PC-3 (cell line): ENCODE measurements at regions not wholly inside any gene's neighbourhood (a gene's known extent, or its start where the extent isn't known, plus 50 kb on each side); places are given as distances from the start of the nearest gene placed in this dataset.

Experiments used
- ATAC-seq: fragments of 200-7000 bp; cut with Tn5 transposase; 2 replicates; pipeline ENCODE4 v1.9.1; 2020; ENCODE audit warnings: mild to moderate bottlenecking, moderate library complexity
- BruUV-seq: library from RNA; stranded (reverse); fragments of 400-500 nt; replicated peaks from 2 replicates; lab custom pipeline; 2021; lab: Mats Ljungman, UMichigan
- CTCF ChIA-PET: fragments of 300-600 bp; sonication (Branson Sonifier 250); formaldehyde crosslinking; loops from one replicate; lab custom pipeline; 2022; ENCODE audit warnings: antibody characterized with exemption; lab: Charles Lee
- POLR2A ChIA-PET: fragments of 300-600 bp; sonication (Branson Sonifier 250); formaldehyde crosslinking; loops from one replicate; lab custom pipeline; 2022; ENCODE audit warnings: antibody characterized with exemption; ENCODE audit not compliant: unreplicated experiment; lab: Charles Lee
- DNase-seq: peaks from one replicate; pipeline ENCODE4 v3.0.0-alpha.2; 2015
- H2AFZ ChIP-seq: fragments of 300-600 bp; sonication (generic); 2 replicates; pipeline ENCODE4 v1.6.0; 2016; ENCODE audit warnings: antibody characterized with exemption, low read length
- H3F3A ChIP-seq: fragments of 300-600 bp; sonication (generic); one replicate; pipeline ENCODE4 v1.6.0; 2017; ENCODE audit warnings: antibody characterized with exemption, low read length, control low read depth, mild to moderate bottlenecking; ENCODE audit not compliant: unreplicated experiment
- H3K27ac ChIP-seq: fragments of 300-600 bp; sonication (generic); 2 replicates; pipeline ENCODE4 v1.5.1; 2016; ENCODE audit warnings: mild to moderate bottlenecking, low read length
- H3K27me3 ChIP-seq: fragments of 300-600 bp; sonication (generic); 2 replicates; pipeline ENCODE4 v1.6.1; 2016; ENCODE audit warnings: low read length, mixed read lengths
- H3K36me3 ChIP-seq: fragments of 300-600 bp; sonication (generic); 2 replicates; pipeline ENCODE4 v1.6.1; 2016; ENCODE audit warnings: low read depth, mixed run types, low read length, mixed read lengths
- H3K4me1 ChIP-seq: fragments of 300-600 bp; sonication (generic); 2 replicates; pipeline ENCODE4 v1.5.1; 2016; ENCODE audit warnings: low read length; ENCODE audit not compliant: insufficient read depth
- H3K4me2 ChIP-seq: fragments of 300-600 bp; sonication (generic); 2 replicates; pipeline ENCODE4 v1.6.0; 2016; ENCODE audit warnings: low read length
- H3K4me3 ChIP-seq: fragments of 300-600 bp; sonication (generic); 2 replicates; pipeline ENCODE4 v1.5.1; 2016; ENCODE audit warnings: mild to moderate bottlenecking, low read length, mixed read lengths
- H3K79me2 ChIP-seq: fragments of 300-600 bp; sonication (generic); 2 replicates; pipeline ENCODE4 v1.6.1; 2017; ENCODE audit warnings: low read length, mixed read lengths
- H3K9ac ChIP-seq: fragments of 300-600 bp; sonication (generic); 2 replicates; pipeline ENCODE4 v1.6.0; 2016; ENCODE audit warnings: mild to moderate bottlenecking, low read length
- H3K9me2 ChIP-seq: fragments of 300-600 bp; sonication (generic); replicated peaks from 2 replicates; pipeline ENCODE4 v1.6.1; 2016; ENCODE audit warnings: mixed run types, low read length, mixed read lengths
- H3K9me3 ChIP-seq: fragments of 300-600 bp; sonication (generic); 2 replicates; pipeline ENCODE4 v1.6.1; 2016; ENCODE audit warnings: low read length, mixed read lengths
- H4K20me1 ChIP-seq: fragments of 300-600 bp; sonication (generic); 2 replicates; pipeline ENCODE4 v1.6.1; 2016; ENCODE audit warnings: low read length, mixed read lengths
- CTCF ChIP-seq: fragments of 300-600 bp; sonication (generic); conservative IDR thresholded peaks from 2 replicates; pipeline ENCODE4 v1.5.1; 2017; ENCODE audit warnings: antibody characterized with exemption, low read depth, mild to moderate bottlenecking, low read length
- EZH2 ChIP-seq: fragments of 300-600 bp; sonication (generic); IDR thresholded peaks from one replicate; pipeline ENCODE4 v1.6.1; 2017; ENCODE audit warnings: antibody characterized with exemption, mild to moderate bottlenecking, low read length; ENCODE audit not compliant: unreplicated experiment
- EZH2phosphoT487 ChIP-seq: fragments of 300-600 bp; sonication (generic); IDR thresholded peaks from 2 replicates; pipeline ENCODE4 v1.6.1; 2018; ENCODE audit warnings: mild to moderate bottlenecking, antibody characterized with exemption, low read length, borderline replicate concordance
- intact Hi-C: fragments of 100-400 bp; cut with micrococcal nuclease; formaldehyde crosslinking; loops from 2 replicates; pipeline ENCODE4 v1.9.0; 2023

GRCh38 chr15:36499412-36500389, 79.7 kb upstream of the CDIN1 start:
- H4K20me1 ChIP-seq, result no peaks in the 10 kb centered on the region
- H3K4me3 ChIP-seq, result no peak overlapping the region
- TF ChIP-seq EZH2phosphoT487, result no peak
- TF ChIP-seq CTCF, result no peak
- no peak for TF ChIP-seq EZH2
- ATAC-seq (no peak), DNase-seq (no peak)
- intact Hi-C loops, result loop anchor here (2.0 to 10.0 kb wide), 12 partner anchors 93 to 1383 kb away; partner anchors contain the start of gene MEIS2
- H3F3A ChIP-seq, result no peaks in the 10 kb centered on the region
- H3K36me3 ChIP-seq, result no peaks in the 10 kb centered on the region
- H3K9ac ChIP-seq, result no peak overlapping the region
- H2AFZ ChIP-seq, result peak overlapping the region; percentile 43; the same call in 1 of the 2 replicates
- H3K4me1 ChIP-seq, result peaks cover 39% of the 10 kb centered on the region
- CTCF ChIA-PET, result interaction anchor here (1.0 kb wide), 1 partner anchor 71 kb away, joined by 3 read pairs; no protein-coding TSS in a partner anchor
- H3K27ac ChIP-seq, result no peak overlapping the region
- POLR2A ChIA-PET, result interaction anchor here (0.5 kb wide), 1 partner anchor 14 kb away, joined by 8 read pairs; no protein-coding TSS in a partner anchor
- no peak overlapping the region for H3K4me2 ChIP-seq
- H3K9me2 ChIP-seq, result no peaks in the 10 kb centered on the region
- H3K27me3 ChIP-seq, result no peaks in the 10 kb centered on the region
- H3K79me2 ChIP-seq, result no peaks in the 10 kb centered on the region
- BruUV-seq, result no TSS peak
- H3K9me3 ChIP-seq, result no peaks in the 10 kb centered on the region

- DNase-seq (peak; percentile 87), ATAC-seq (peak; percentile 95)
- H4K20me1 ChIP-seq, result no peaks in the 10 kb centered on the region
- intact Hi-C loops, result loop anchor here (1.0 to 10.0 kb wide), 8 partner anchors 91 to 1381 kb away; partner anchors contain the start of gene MEIS2
- ChIA-PET CTCF (interaction anchor here (0.6 to 0.7 kb wide), 2 partner anchors 66 to 69 kb away, joined by 3 to 5 read pairs; no protein-coding TSS in a partner anchor), POLR2A (interaction anchor here (0.5 kb wide), 1 partner anchor 139 kb away, joined by 3 read pairs; no protein-coding TSS in a partner anchor)
- H3K36me3 ChIP-seq, result no peaks in the 10 kb centered on the region
- H3F3A ChIP-seq, result no peaks in the 10 kb centered on the region
- peak overlapping the region; percentile 29 for H2AFZ ChIP-seq
- H3K4me3 ChIP-seq, result no peak overlapping the region
- H3K4me2 ChIP-seq, result peak overlapping the region; percentile 37
- no peaks in the 10 kb centered on the region for H3K79me2 ChIP-seq
- H3K9me3 ChIP-seq, result no peaks in the 10 kb centered on the region
- H3K9me2 ChIP-seq, result no peaks in the 10 kb centered on the region
- H3K27me3 ChIP-seq, result no peaks in the 10 kb centered on the region
- TF ChIP-seq EZH2 (no peak), CTCF (peak; percentile 95), EZH2phosphoT487 (no peak)
- peaks cover 39% of the 10 kb centered on the region for H3K4me1 ChIP-seq
- H3K27ac ChIP-seq, result no peak overlapping the region
- no peak overlapping the region for H3K9ac ChIP-seq
- no TSS peak for BruUV-seq
Observed at GRCh38 chr15:36501063-36501678, 78.3 kb upstream of the CDIN1 start.
